BJ (cell line): ENCODE measurements at regions not wholly inside any gene's neighbourhood (a gene's known extent, or its start where the extent isn't known, plus 50 kb on each side); places are given as distances from the start of the nearest gene placed in this dataset.
A peak's percentile ranks its signal among the peaks of the same experiment; 100 is the strongest.

Experiments
- CTCF ChIA-PET: fragments of 350-600 bp; formaldehyde crosslinking; extraction: SDS; loops from one replicate; lab custom pipeline; 2021; ENCODE audit warnings: antibody characterized with exemption, inconsistent platforms; lab: Yijun Ruan, JAX
- POLR2A ChIA-PET: fragments of 300-600 bp; sonication (Branson Sonifier 250); formaldehyde crosslinking; extraction: SDS; loops from one replicate; lab custom pipeline; 2021; ENCODE audit warnings: antibody characterized with exemption; lab: Charles Lee
- DNase-seq: peaks from one replicate; pipeline ENCODE4 v3.0.0-alpha.2; 2011; ENCODE audit warnings: low read depth
- H3K27me3 ChIP-seq: 2 replicates; pipeline ENCODE4 v1.6.0; 2011; ENCODE audit warnings: low read length; ENCODE audit not compliant: control insufficient read depth, insufficient read depth
- H3K36me3 ChIP-seq: 2 replicates; pipeline ENCODE4 v1.5.1; 2011; ENCODE audit warnings: low read length; ENCODE audit not compliant: control insufficient read depth, insufficient read depth
- H3K4me3 ChIP-seq: 2 replicates; pipeline ENCODE4 v1.5.1; 2011; ENCODE audit warnings: low read depth, mild to moderate bottlenecking, control low read depth, low read length
- CTCF ChIP-seq: IDR thresholded peaks from 2 replicates; pipeline ENCODE4 v1.5.1; 2011; ENCODE audit warnings: low read depth, mild to moderate bottlenecking, control low read depth, inconsistent platforms, low read length, moderate library complexity; ENCODE audit not compliant: insufficient read depth

DNA sequence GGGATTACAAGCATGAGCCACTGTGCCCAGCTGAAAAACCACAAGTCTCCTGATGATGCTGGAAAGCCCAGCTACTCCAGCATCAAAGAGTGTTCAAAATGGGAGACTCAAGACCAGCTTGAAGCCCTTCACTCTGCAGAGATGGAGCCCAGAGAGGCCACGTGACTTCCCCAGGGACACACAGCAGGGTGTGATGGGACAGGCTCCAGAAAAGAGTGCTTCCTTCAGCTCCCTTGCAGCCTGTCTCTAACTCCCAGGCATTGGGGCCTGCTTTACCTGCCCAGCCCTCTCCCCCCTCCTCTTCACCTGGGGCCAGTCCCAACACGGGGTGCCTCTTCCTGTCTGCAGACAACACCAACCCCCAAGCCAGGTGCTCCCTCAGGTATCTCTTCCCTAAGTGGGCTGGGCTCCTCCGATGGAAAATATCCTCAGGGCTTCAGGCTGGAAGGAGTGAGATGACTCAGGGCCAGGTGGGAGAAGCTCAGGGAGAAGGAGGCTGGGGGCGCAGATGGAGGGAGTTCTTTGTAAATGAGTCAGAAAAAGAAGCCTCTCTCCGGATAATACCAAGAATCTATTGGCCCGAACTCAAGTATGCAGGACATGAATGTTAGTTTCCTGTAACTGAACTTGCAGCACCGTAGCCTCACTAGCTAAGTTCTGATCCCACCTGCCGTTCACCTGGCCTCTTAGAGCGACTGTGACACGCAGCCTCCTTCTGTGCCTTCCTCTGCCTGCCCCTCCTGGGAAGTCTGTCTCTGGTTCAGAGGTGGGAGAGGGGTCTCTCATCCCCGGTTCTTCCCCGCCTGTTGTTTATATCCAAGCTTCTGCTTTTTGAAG, 326.6 kb downstream of the MN1 start:
- DNase-seq, result peak; percentile 74
- Histone ChIP-seq H3K36me3 (no peaks in the 10 kb centered on the region), H3K27me3 (no peaks in the 10 kb centered on the region), H3K4me3 (no peak overlapping the region)
- ChIA-PET CTCF (interaction anchor here (0.9 to 1.5 kb wide), 3 partner anchors 14 to 796 kb away, joined by 3 read pairs; no protein-coding TSS in a partner anchor), POLR2A (interaction anchor here (0.7 to 0.8 kb wide), 2 partner anchors 14 to 15 kb away, joined by 4 to 5 read pairs; no protein-coding TSS in a partner anchor)
- no peak for TF ChIP-seq CTCF

DNA sequence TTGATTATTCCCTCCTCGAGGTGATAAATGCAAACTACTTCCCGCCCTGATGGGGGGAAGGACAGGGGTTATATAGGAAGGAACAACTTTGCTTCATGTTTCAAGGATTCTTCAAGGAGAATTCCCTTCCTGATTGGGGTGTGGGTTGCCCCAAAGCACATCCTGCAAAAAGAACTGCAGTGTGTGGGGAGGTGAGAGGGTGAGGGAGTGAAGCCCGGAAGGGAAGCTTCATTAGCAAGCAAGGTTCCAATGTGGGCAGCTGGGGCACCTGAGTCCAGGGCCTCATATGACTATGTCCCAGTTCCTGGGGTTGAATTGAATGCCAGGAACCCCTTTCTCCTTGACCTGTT, 326.0 kb downstream of the MN1 start:
- no peaks in the 10 kb centered on the region for H3K27me3 ChIP-seq
- no peak overlapping the region for H3K4me3 ChIP-seq
- CTCF ChIA-PET, result interaction anchor here (0.9 to 1.5 kb wide), 3 partner anchors 14 to 797 kb away, joined by 3 read pairs; no protein-coding TSS in a partner anchor
- H3K36me3 ChIP-seq, result no peaks in the 10 kb centered on the region
- DNase-seq, result no peak
- no peak for TF ChIP-seq CTCF
- POLR2A ChIA-PET, result interaction anchor here (0.7 to 0.8 kb wide), 2 partner anchors 14 to 15 kb away, joined by 4 to 5 read pairs; no protein-coding TSS in a partner anchor

- no peaks in the 10 kb centered on the region for H3K27me3 ChIP-seq
- CTCF ChIA-PET, result interaction anchor here (0.9 to 1.5 kb wide), 2 partner anchors 13 to 121 kb away, joined by 3 read pairs; no protein-coding TSS in a partner anchor
- no peak for TF ChIP-seq CTCF
- no peaks in the 10 kb centered on the region for H3K36me3 ChIP-seq
- POLR2A ChIA-PET, result no interaction called here
- H3K4me3 ChIP-seq, result no peak overlapping the region
- no peak for DNase-seq
Observed at GRCh38 chr22:27476318-27476717, 325.2 kb downstream of the MN1 start.

GRCh38 chr22:27476729-27477128, 324.8 kb downstream of the MN1 start:
- ChIA-PET POLR2A (no interaction called here), CTCF (no interaction called here)
- no peak for TF ChIP-seq CTCF
- H3K4me3 ChIP-seq, result no peak overlapping the region
- no peaks in the 10 kb centered on the region for H3K27me3 ChIP-seq
- H3K36me3 ChIP-seq, result no peaks in the 10 kb centered on the region
- no peak for DNase-seq

GRCh38 chr22:27477171-27477570, 324.4 kb downstream of the MN1 start:
- no peak for DNase-seq
- Histone ChIP-seq H3K27me3 (no peaks in the 10 kb centered on the region), H3K4me3 (no peak overlapping the region), H3K36me3 (no peaks in the 10 kb centered on the region)
- no peak for TF ChIP-seq CTCF
- POLR2A ChIA-PET, result no interaction called here
- CTCF ChIA-PET, result interaction anchor here (1.0 kb wide), 1 partner anchor 12 kb away, joined by 5 read pairs; no protein-coding TSS in a partner anchor
